ENCODE measurements at regions not wholly inside any gene's neighbourhood (a gene's known extent, or its start where the extent isn't known, plus 50 kb on each side); places are given as distances from the start of the nearest gene placed in this dataset.

DNA sequence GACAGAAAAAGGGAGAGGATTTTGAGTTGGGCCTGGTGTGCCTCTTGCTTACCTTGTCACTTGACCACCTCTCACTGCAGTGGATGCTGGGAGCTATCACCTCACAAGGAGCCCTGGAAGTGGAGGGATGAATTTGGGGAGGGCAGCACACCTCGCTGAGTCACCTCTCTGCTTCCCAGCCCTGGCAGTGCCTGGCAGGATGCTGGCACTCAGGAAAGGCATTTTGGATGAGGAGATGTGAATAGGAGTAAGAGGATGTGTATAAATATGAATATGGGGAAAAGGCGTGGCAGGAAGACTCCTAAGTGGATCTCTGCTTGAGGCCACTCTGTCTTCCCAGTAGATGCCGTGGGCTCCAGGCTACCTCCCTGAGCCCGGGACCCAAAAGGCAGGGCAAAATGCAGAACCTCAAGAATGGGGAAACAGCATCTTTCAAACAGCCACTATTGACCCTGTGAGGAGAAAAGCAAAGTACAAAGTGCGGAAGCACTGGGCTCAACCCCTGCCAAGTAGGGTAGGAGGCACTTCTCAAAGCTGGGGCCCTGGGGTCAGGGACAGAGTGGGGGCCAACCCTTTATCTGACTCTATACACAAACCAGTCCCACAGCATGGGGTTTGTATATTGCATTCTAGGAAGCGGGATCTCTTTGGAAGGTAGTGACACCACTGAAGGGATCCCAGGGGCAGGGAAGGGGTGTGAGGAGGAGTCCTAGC lies 164.5 kb upstream of the GLI2 start:
- Histone ChIP-seq H3K4me3 (ENCODE audit: low read depth, low read length, poor library complexity, severe bottlenecking) (no peak overlapping the region), H3K27me3 (replicated peaks; ENCODE audit: insufficient read depth, low read depth, low read length, poor library complexity) (no peaks in the 10 kb centered on the region), H3K9me3 (ENCODE audit: low read depth, low read length, poor library complexity, severe bottlenecking) (no peaks in the 10 kb centered on the region), H3K36me3 (ENCODE audit: insufficient read depth, low read length, poor library complexity, severe bottlenecking) (no peaks in the 10 kb centered on the region), H3K27ac (ENCODE audit: low read depth, low read length, poor library complexity, severe bottlenecking) (no peak overlapping the region), H3K4me1 (ENCODE audit: insufficient read depth, low read length, poor library complexity, severe bottlenecking) (no peaks in the 10 kb centered on the region)
- POLR2A ChIA-PET (ENCODE audit: low non-redundant PET) = no interaction called here
- no peak for DNase-seq (ENCODE audit: low spot score)
- CTCF ChIA-PET = no interaction called here
- TF ChIP-seq, protein P1, sequence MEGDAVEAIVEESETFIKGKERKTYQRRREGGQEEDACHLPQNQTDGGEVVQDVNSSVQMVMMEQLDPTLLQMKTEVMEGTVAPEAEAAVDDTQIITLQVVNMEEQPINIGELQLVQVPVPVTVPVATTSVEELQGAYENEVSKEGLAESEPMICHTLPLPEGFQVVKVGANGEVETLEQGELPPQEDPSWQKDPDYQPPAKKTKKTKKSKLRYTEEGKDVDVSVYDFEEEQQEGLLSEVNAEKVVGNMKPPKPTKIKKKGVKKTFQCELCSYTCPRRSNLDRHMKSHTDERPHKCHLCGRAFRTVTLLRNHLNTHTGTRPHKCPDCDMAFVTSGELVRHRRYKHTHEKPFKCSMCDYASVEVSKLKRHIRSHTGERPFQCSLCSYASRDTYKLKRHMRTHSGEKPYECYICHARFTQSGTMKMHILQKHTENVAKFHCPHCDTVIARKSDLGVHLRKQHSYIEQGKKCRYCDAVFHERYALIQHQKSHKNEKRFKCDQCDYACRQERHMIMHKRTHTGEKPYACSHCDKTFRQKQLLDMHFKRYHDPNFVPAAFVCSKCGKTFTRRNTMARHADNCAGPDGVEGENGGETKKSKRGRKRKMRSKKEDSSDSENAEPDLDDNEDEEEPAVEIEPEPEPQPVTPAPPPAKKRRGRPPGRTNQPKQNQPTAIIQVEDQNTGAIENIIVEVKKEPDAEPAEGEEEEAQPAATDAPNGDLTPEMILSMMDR (conservative IDR thresholded peaks at IDR 0.05; ENCODE audit: low read depth, low read length) = no peak
- TF ChIP-seq EZH2 (IDR thresholded peaks at IDR 0.05; ENCODE audit: borderline replicate concordance, low read depth, low read length, poor library complexity, severe bottlenecking) = no peak
- no TSS peak for BruUV-seq (replicated peaks)
- intact Hi-C loops (cut with micrococcal nuclease; ENCODE audit: unreplicated experiment) = no loop called here

DNA sequence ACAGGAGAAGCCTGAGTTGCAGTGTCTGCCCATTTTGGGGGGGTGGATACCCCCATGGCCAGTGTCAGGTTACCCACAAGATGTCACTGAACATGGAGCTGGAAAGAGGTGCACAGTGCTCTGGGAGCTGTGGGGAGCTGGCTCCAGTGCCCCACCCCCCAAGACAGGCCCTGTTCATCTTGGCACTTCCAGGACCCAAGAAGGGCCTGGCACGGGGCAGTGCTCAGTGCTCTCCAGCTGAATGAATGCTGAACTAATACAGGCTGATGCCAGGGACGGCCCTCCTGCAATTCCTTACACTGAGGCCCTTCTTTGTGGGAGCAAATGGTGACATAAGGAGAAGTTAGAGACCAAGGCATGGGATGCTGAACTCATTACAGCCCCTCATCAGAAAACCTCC lies 163.4 kb upstream of the GLI2 start:
- ChIA-PET POLR2A (ENCODE audit: low non-redundant PET) (no interaction called here), CTCF (no interaction called here)
- H3K4me1 ChIP-seq (ENCODE audit: insufficient read depth, low read length, poor library complexity, severe bottlenecking) = peaks cover 4% of the 10 kb centered on the region
- no peak overlapping the region for H3K27ac ChIP-seq (ENCODE audit: low read depth, low read length, poor library complexity, severe bottlenecking)
- H3K9me3 ChIP-seq (ENCODE audit: low read depth, low read length, poor library complexity, severe bottlenecking) = no peaks in the 10 kb centered on the region
- intact Hi-C loops (cut with micrococcal nuclease; ENCODE audit: unreplicated experiment) = no loop called here
- H3K4me3 ChIP-seq (ENCODE audit: low read depth, low read length, poor library complexity, severe bottlenecking) = no peak overlapping the region
- no peaks in the 10 kb centered on the region for H3K36me3 ChIP-seq (ENCODE audit: insufficient read depth, low read length, poor library complexity, severe bottlenecking)
- H3K27me3 ChIP-seq (replicated peaks; ENCODE audit: insufficient read depth, low read depth, low read length, poor library complexity) = peaks cover 3% of the 10 kb centered on the region
- no TSS peak for BruUV-seq (replicated peaks)
- no peak for DNase-seq (ENCODE audit: low spot score)
- TF ChIP-seq, protein P1 (conservative IDR thresholded peaks at IDR 0.05; ENCODE audit: low read depth, low read length) = no peak
- TF ChIP-seq EZH2 (IDR thresholded peaks at IDR 0.05; ENCODE audit: borderline replicate concordance, low read depth, low read length, poor library complexity, severe bottlenecking) = no peak

- no peaks in the 10 kb centered on the region for H3K36me3 ChIP-seq (ENCODE audit: insufficient read depth, low read length, poor library complexity, severe bottlenecking)
- ChIA-PET CTCF (interaction anchor here (0.6 kb wide), 1 partner anchor 59 kb away, joined by 3 read pairs; no protein-coding TSS in a partner anchor), POLR2A (ENCODE audit: low non-redundant PET) (no interaction called here)
- no peak overlapping the region for H3K4me3 ChIP-seq (ENCODE audit: low read depth, low read length, poor library complexity, severe bottlenecking)
- H3K27me3 ChIP-seq (replicated peaks; ENCODE audit: insufficient read depth, low read depth, low read length, poor library complexity) = peaks cover 6% of the 10 kb centered on the region
- no TSS peak for BruUV-seq (replicated peaks)
- H3K9me3 ChIP-seq (ENCODE audit: low read depth, low read length, poor library complexity, severe bottlenecking) = no peaks in the 10 kb centered on the region
- no peak overlapping the region for H3K27ac ChIP-seq (ENCODE audit: low read depth, low read length, poor library complexity, severe bottlenecking)
- DNase-seq (ENCODE audit: low spot score) = no peak
- intact Hi-C loops (cut with micrococcal nuclease; ENCODE audit: unreplicated experiment) = no loop called here
- peaks cover 4% of the 10 kb centered on the region for H3K4me1 ChIP-seq (ENCODE audit: insufficient read depth, low read length, poor library complexity, severe bottlenecking)
- TF ChIP-seq EZH2 (IDR thresholded peaks at IDR 0.05; ENCODE audit: borderline replicate concordance, low read depth, low read length, poor library complexity, severe bottlenecking) = no peak
- TF ChIP-seq, protein P1 (conservative IDR thresholded peaks at IDR 0.05; ENCODE audit: low read depth, low read length) = no peak
Observed at GRCh38 chr2:120574620-120575019, 161.0 kb upstream of the GLI2 start.
